Uterus (tissue), 3 donors: ENCODE measurements at regions not wholly inside any gene's neighbourhood (a gene's known extent, or its start where the extent isn't known, plus 50 kb on each side); places are given as distances from the start of the nearest gene placed in this dataset.

ENCODE experiments used
- DNase-seq, 2 donors: peaks; one replicate each; pipeline ENCODE4 v3.0.0-alpha.2; 2019 to 2020
- H3K27ac ChIP-seq, 2 donors: fragments of 200-600 bp; sonication (generic); 1 replicate in 1 of 2; 2 replicates in 1 of 2; pipeline ENCODE4 v1.5.1; 2016 to 2018
- H3K27me3 ChIP-seq, 2 donors: fragments of 200-600 bp; sonication (generic); one replicate each; pipeline ENCODE4 v1.5.1; 2018 to 2019; ENCODE audit warnings: control low read depth in 1 of 2
- H3K36me3 ChIP-seq, 2 donors: fragments of 200-600 bp; sonication (generic); one replicate each; pipeline ENCODE4 v1.5.1; 2019; ENCODE audit warnings: control low read depth in 1 of 2
- H3K4me1 ChIP-seq, 2 donors: fragments of 200-600 bp; sonication (generic); one replicate each; pipeline ENCODE4 v1.5.1; 2018 to 2019; ENCODE audit warnings: control low read depth in 1 of 2
- H3K4me3 ChIP-seq, 2 donors: fragments of 200-600 bp; sonication (generic); 1 replicate in 1 of 2; 2 replicates in 1 of 2; pipeline ENCODE4 v1.5.1; 2018 to 2019; ENCODE audit warnings: mild to moderate bottlenecking in 1 of 2
- H3K9me3 ChIP-seq, 2 donors: fragments of 200-600 bp; sonication (generic); one replicate each; pipeline ENCODE4 v1.5.1; 2019; ENCODE audit warnings: control low read depth in 1 of 2
- POLR2A ChIP-seq, 2 donors: fragments of 450-650 bp; IDR thresholded peaks; one replicate each; pipeline ENCODE4 v1.6.1; 2016; ENCODE audit warnings: antibody characterized with exemption in 2 of 2, mild to moderate bottlenecking in 1 of 2, moderate library complexity in 1 of 2
- intact Hi-C: fragments of 100-400 bp; cut with DNase I; formaldehyde crosslinking; loops from one replicate; pipeline ENCODE4 v1.15.1; 2023; ENCODE audit warnings: low total_unique reads
- TF ChIP-seq, protein P1 (sequence below), 4 experiments: fragments of 200-600 bp in 2 of 4; fragments of 450-650 bp in 2 of 4; sonication (generic) in 2 of 4; IDR thresholded peaks; one replicate each; pipeline ENCODE4 v1.5.1; 2016 to 2019; ENCODE audit warnings: antibody characterized with exemption in 4 of 4, mild to moderate bottlenecking in 2 of 4, moderate library complexity in 1 of 4
- donor health status: DM: yes; HTN: yes; CAD: no.

DNA sequence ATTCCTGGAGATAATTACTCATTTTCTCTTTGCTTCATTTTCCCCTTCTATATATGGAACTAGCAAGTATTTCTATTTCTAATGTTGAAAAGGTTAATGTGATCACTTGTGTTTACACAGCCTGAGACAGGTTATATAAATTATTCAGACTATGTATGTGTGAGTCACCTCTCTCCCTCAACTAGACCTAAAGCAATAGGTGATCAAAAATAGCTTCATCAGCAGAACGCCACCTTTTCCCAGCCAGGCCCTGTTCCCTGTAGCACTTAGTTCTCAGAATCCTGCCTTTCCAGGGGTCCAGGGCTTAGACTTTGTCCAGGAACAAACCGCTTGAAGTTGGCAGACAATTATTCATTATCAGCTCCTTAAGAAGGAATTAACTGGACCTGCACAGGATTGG lies 125.3 kb upstream of the EXOC2 start:
- Histone ChIP-seq H3K9me3 (no peaks in the 10 kb centered on the region), H3K4me3 (no peak overlapping the region), H3K27me3 (no peaks in the 10 kb centered on the region), H3K4me1 (no peaks in the 10 kb centered on the region), H3K36me3 (no peaks in the 10 kb centered on the region), H3K27ac (no peak overlapping the region)
- no peak for DNase-seq
- no peak for TF ChIP-seq POLR2A (IDR thresholded peaks at IDR 0.05)
- TF ChIP-seq, protein P1, sequence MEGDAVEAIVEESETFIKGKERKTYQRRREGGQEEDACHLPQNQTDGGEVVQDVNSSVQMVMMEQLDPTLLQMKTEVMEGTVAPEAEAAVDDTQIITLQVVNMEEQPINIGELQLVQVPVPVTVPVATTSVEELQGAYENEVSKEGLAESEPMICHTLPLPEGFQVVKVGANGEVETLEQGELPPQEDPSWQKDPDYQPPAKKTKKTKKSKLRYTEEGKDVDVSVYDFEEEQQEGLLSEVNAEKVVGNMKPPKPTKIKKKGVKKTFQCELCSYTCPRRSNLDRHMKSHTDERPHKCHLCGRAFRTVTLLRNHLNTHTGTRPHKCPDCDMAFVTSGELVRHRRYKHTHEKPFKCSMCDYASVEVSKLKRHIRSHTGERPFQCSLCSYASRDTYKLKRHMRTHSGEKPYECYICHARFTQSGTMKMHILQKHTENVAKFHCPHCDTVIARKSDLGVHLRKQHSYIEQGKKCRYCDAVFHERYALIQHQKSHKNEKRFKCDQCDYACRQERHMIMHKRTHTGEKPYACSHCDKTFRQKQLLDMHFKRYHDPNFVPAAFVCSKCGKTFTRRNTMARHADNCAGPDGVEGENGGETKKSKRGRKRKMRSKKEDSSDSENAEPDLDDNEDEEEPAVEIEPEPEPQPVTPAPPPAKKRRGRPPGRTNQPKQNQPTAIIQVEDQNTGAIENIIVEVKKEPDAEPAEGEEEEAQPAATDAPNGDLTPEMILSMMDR (IDR thresholded peaks at IDR 0.05), result no peak
- intact Hi-C loops, result no loop called here

DNA sequence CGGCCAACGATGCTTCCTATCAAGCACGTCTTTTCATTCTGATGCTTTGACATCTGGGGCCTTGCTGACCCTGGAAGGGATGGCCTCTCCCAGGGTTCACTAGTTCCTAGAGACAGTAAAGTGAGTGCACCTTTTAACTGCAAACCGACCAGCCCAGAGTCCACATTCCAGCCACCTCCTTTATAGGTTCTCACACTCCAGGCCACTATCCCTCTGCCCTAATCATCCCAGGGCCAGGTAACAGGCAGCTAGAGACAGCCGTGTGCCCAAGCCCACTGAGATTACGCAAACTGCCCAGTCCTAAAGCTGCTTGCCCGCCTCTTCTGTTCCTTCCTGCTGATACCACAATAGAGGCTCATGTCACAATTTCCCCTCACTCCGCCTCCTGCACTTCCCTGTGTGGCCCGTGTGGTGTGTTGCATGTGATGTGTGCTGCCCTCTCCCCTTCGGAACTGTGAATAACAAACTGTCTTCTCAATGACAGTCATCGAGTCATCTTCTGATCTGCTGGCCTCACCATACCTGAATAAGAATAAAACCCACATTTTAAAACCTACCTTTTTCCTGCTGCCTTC lies 123.7 kb upstream of the EXOC2 start:
- H3K4me3 ChIP-seq, result no peak overlapping the region
- H3K27ac ChIP-seq, result no peak overlapping the region

GRCh38 chr6:815348-815738 lies 122.4 kb upstream of the EXOC2 start:
- no peak overlapping the region for H3K27ac ChIP-seq
- H3K36me3 ChIP-seq, result no peaks in the 10 kb centered on the region
- H3K27me3 ChIP-seq, result no peaks in the 10 kb centered on the region
- H3K4me1 ChIP-seq, result no peaks in the 10 kb centered on the region
- no peak for DNase-seq
- intact Hi-C loops, result no loop called here
- no peaks in the 10 kb centered on the region for H3K9me3 ChIP-seq
- H3K4me3 ChIP-seq, result no peak overlapping the region
- TF ChIP-seq, protein P1 (IDR thresholded peaks at IDR 0.05), result no peak
- no peak for TF ChIP-seq POLR2A (IDR thresholded peaks at IDR 0.05)

More for the DNA sequence above, 123.7 kb upstream of the EXOC2 start:
- Histone ChIP-seq H3K4me1 (no peaks in the 10 kb centered on the region), H3K36me3 (no peaks in the 10 kb centered on the region), H3K9me3 (no peaks in the 10 kb centered on the region), H3K27me3 (no peaks in the 10 kb centered on the region)
- intact Hi-C loops, result no loop called here
- no peak for DNase-seq
- TF ChIP-seq, protein P1 (IDR thresholded peaks at IDR 0.05), result no peak
- TF ChIP-seq POLR2A (IDR thresholded peaks at IDR 0.05), result no peak

DNA sequence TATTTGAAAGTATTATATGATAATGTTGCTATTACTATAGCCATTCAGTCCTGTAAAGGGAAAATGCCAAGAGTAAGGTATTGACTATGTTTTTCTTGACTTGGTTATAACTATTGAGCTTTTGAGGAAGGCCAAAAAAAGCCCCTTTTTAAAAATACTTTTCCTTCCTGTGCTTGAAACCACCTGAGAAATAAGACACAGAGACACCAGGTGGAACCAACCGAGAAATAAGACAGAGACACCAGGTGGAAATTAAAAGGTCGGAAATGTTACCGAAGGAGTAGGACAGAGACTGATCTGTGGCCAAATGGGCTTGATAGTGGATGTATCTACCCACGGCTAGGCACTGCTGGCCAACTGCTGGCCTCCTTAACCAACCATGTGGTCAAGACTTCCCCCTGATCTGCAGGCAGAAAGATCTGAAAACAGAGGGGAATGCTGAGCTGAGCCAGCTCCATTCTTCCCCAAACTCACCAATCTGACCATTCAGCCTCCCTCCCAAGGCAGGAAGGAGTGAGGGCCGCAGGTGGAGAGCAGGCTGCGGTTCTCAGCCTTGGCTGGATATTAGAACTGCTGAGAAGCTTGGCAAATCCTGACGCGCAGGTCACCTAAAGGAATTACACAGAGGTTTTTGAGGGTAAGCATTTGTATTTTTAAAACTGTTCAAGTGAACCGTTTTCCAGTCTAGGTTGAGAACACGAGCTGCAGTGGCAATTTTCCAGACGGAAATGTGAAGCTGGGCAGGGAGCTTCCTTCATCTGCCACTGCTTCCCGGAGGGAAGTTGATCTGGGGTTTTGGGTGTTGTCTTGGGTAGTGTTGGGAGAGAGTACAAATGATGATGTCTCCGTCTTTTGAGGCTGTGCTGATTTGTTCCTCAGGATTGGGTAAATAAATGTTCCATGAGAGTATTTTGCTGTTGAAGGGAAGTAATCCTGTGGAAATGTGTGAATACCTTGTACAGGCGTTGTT lies 121.7 kb upstream of the EXOC2 start:
- no peaks in the 10 kb centered on the region for H3K9me3 ChIP-seq
- no peaks in the 10 kb centered on the region for H3K4me1 ChIP-seq
- DNase-seq, result no peak

More for the DNA sequence above, 121.7 kb upstream of the EXOC2 start:
- H3K4me3 ChIP-seq, result no peak overlapping the region
- H3K36me3 ChIP-seq, result no peaks in the 10 kb centered on the region
- intact Hi-C loops, result no loop called here
- peaks cover 0 to 2% of the 10 kb centered on the region in 2 donors for H3K27me3 ChIP-seq
- no peak overlapping the region for H3K27ac ChIP-seq
- TF ChIP-seq, protein P1 (IDR thresholded peaks at IDR 0.05), result no peak
- TF ChIP-seq POLR2A (IDR thresholded peaks at IDR 0.05), result no peak
